ENCODE measurements at regions not wholly inside any gene's neighbourhood (a gene's known extent, or its start where the extent isn't known, plus 50 kb on each side); places are given as distances from the start of the nearest gene placed in this dataset.

GRCh38 chr2:199509403-199509802, 51.7 kb upstream of the SATB2 start:
- Mint-ChIP-seq H3K27me3 (ENCODE audit: low read depth in 3 of 3) (peaks cover 0 to 2% (median 2%) of the 10 kb centered on the region in 3 donors), H3K9me3 (peaks cover 0 to 9% (median 2%) of the 10 kb centered on the region in 7 donors), H3K4me3 (no peak overlapping the region), H3K4me1 (no peaks in the 10 kb centered on the region), H3K36me3 (no peaks in the 10 kb centered on the region), H3K27ac (no peak overlapping the region)
- Histone ChIP-seq H4K20me1 (ENCODE audit: insufficient read depth, low read length) (no peaks in the 10 kb centered on the region), H3K27ac (ENCODE audit: low read depth in 1 of 2, low read length in 2 of 2) (no peak overlapping the region), H2AFZ (ENCODE audit: insufficient read depth, low read depth, low read length, poor library complexity, severe bottlenecking) (no peak overlapping the region), H3K4me2 (replicated peaks; ENCODE audit: extremely low read depth, low read length, poor library complexity, severe bottlenecking) (no peak overlapping the region), H3K27me3 (ENCODE audit: control insufficient read depth in 2 of 2, insufficient read depth in 2 of 2, low read length in 2 of 2) (no peaks in the 10 kb centered on the region), H3K9ac (ENCODE audit: insufficient read depth, low read length, poor library complexity, severe bottlenecking) (no peak overlapping the region), H3K9me3 (replicated peaks in 1 of 2; ENCODE audit: control insufficient read depth in 1 of 2, insufficient read depth in 1 of 2, low read length in 2 of 2) (no peaks in the 10 kb centered on the region), H3K36me3 (replicated peaks in 1 of 2; ENCODE audit: control insufficient read depth in 1 of 2, insufficient read depth in 2 of 2, low read length in 2 of 2) (no peaks in the 10 kb centered on the region), H3K4me1 (ENCODE audit: control insufficient read depth in 1 of 2, insufficient read depth in 2 of 2, low read length in 2 of 2) (no peaks in the 10 kb centered on the region), H3K4me3 (replicated peaks in 1 of 3; ENCODE audit: low read depth in 2 of 3, low read length in 3 of 3) (no peak overlapping the region), H3K79me2 (ENCODE audit: insufficient read depth, low read length) (no peaks in the 10 kb centered on the region)
- no peak for TF ChIP-seq CTCF (IDR thresholded peaks at IDR 0.05)
- 83% methylated on average over 1 of the region's 1 CpG for WGBS (ENCODE audit: insufficient coverage)
- no peak for DNase-seq
- intact Hi-C loops (cut with micrococcal nuclease) = no loop called here

Data from CD14-positive monocyte (primary cell).